ENCODE measurements at regions not wholly inside any gene's neighbourhood (a gene's known extent, or its start where the extent isn't known, plus 50 kb on each side); places are given as distances from the start of the nearest gene placed in this dataset.
A peak's percentile ranks its signal among the peaks of the same experiment; 100 is the strongest.

DNA sequence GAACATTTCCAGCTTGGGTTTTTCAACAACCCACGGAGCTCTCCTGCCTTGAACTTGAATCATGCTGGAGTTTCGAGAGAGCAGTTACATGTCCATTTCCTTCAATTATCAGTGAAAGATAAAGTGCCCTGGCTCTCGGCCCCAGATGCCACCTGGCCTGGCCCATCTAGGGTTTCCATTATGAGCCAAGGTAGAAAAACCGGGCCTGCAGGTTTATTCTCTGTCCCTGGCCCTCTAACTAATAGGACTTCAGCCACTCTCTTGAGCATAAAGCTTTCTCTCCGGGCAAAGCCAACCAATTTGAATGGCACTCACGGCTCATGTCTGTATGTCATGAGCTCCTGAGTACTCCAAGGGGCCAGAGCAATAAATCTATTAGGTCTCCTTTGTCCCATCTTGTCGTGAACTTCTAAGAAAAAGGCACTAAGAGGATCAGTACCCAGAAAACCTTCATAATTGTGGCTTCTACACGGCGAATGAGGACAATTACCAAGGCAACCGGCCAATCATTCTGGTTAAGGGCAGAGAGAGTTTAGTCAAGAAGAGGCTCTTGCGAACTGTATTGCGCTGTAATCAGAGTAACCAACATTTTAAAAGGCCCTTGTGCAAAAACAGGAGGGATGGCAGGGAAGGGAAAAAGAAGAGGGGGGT lies 392.3 kb downstream of the MED13L start:
- Histone ChIP-seq H3K9me3 (no peaks in the 10 kb centered on the region), H3K4me3 (replicated peaks in 1 of 3) (no peak overlapping the region), H3K4me1 (no peaks in the 10 kb centered on the region), H3K36me3 (no peaks in the 10 kb centered on the region), H3K27ac (no peak overlapping the region), H3K27me3 (no peaks in the 10 kb centered on the region)
- DNase-seq = no peak
- no peak for TF ChIP-seq POLR2A (IDR thresholded peaks at IDR 0.05)
- TF ChIP-seq, protein P1, sequence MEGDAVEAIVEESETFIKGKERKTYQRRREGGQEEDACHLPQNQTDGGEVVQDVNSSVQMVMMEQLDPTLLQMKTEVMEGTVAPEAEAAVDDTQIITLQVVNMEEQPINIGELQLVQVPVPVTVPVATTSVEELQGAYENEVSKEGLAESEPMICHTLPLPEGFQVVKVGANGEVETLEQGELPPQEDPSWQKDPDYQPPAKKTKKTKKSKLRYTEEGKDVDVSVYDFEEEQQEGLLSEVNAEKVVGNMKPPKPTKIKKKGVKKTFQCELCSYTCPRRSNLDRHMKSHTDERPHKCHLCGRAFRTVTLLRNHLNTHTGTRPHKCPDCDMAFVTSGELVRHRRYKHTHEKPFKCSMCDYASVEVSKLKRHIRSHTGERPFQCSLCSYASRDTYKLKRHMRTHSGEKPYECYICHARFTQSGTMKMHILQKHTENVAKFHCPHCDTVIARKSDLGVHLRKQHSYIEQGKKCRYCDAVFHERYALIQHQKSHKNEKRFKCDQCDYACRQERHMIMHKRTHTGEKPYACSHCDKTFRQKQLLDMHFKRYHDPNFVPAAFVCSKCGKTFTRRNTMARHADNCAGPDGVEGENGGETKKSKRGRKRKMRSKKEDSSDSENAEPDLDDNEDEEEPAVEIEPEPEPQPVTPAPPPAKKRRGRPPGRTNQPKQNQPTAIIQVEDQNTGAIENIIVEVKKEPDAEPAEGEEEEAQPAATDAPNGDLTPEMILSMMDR (IDR thresholded peaks at IDR 0.05) = no peak
- 50 to 51% methylated on average over 12 of the region's 12 CpGs for WGBS, 2 donors
- intact Hi-C loops (cut with DNase I) = no loop called here

DNA sequence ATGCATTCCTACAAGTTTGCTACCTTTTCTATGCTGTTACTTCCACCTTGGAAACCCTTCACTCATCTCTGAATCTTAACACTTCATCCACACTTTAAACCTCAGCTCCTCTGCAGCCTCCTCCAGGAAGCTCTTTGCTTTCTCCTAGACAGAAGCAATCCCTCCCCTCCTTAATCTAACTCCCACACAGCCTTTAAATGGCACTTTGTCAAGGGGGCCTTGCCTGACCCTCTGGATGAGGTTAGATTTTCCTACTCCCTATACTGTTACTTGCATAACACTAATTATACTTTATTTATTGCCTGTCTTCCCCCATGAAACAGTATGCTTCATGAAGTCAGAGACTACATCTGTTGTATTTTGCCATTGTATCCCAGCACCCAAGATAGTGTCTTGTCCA lies 394.6 kb downstream of the MED13L start:
- Histone ChIP-seq H3K36me3 (no peaks in the 10 kb centered on the region), H3K4me1 (no peaks in the 10 kb centered on the region), H3K4me3 (replicated peaks in 1 of 3) (no peak overlapping the region), H3K9me3 (no peaks in the 10 kb centered on the region), H3K27ac (no peak overlapping the region), H3K27me3 (no peaks in the 10 kb centered on the region)
- intact Hi-C loops (cut with DNase I) = no loop called here
- DNase-seq = no peak
- no peak for TF ChIP-seq POLR2A (IDR thresholded peaks at IDR 0.05)

DNA sequence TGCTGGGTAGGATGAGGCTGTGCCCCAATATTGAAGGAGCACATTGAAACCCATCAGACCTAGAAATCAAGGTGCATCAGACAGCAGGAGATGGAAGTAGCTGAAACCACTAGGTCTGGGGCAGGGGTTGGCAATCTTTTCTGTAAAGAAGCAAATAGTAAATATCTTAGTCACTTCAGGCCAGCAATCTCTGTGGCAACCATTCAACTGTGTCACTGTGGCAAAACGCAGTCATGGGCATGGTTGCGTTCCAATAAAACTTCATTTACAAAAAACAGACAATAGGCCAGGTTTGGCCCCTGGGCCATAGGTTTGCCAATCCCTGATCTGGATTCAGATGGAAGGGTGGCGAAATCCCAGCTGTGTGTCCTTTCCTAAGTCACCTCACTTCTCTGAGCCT lies 397.3 kb downstream of the MED13L start:
- H3K36me3 ChIP-seq = no peaks in the 10 kb centered on the region
- H3K9me3 ChIP-seq = no peaks in the 10 kb centered on the region
- DNase-seq = no peak
- 91 to 96% methylated on average over 3 of the region's 3 CpGs for WGBS, 2 donors
- TF ChIP-seq POLR2A (IDR thresholded peaks at IDR 0.05) = no peak
- TF ChIP-seq, protein P1 (IDR thresholded peaks at IDR 0.05) = no peak
- H3K4me3 ChIP-seq (replicated peaks in 1 of 3) = no peak overlapping the region
- no peak overlapping the region for H3K27ac ChIP-seq
- no peaks in the 10 kb centered on the region for H3K4me1 ChIP-seq
- no peaks in the 10 kb centered on the region for H3K27me3 ChIP-seq
- intact Hi-C loops (cut with DNase I) = no loop called here

DNA sequence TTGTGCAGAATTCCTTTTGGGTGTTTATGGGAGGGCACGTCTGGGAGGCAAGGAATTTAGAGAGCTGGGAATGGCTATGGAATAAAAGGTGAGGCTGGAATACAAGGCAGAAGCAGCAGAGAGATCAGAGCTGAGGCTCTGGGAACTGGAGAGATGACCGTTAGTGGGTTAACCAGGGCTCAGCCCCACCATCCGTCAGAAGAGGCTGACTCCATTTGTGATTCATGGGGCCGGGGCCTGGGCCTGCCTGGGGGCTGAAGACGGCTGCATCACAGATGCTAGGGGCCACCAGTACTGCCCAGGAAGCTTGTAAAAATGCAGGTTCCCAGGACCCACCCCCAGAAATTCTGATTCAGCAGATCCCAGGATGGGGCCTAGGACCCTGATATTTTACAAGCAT lies 398.1 kb downstream of the MED13L start:
- Histone ChIP-seq H3K9me3 (no peaks in the 10 kb centered on the region), H3K36me3 (no peaks in the 10 kb centered on the region), H3K4me3 (replicated peaks in 1 of 3) (no peak overlapping the region), H3K27me3 (no peaks in the 10 kb centered on the region), H3K4me1 (no peaks in the 10 kb centered on the region), H3K27ac (no peak overlapping the region)
- intact Hi-C loops (cut with DNase I) = no loop called here
- TF ChIP-seq, protein P1 (IDR thresholded peaks at IDR 0.05) = no peak
- no peak for TF ChIP-seq POLR2A (IDR thresholded peaks at IDR 0.05)
- no peak for DNase-seq
- whole genome bisulfite sequencing, 2 donors = 83 to 84% methylated on average over 5 of the region's 5 CpGs

DNA sequence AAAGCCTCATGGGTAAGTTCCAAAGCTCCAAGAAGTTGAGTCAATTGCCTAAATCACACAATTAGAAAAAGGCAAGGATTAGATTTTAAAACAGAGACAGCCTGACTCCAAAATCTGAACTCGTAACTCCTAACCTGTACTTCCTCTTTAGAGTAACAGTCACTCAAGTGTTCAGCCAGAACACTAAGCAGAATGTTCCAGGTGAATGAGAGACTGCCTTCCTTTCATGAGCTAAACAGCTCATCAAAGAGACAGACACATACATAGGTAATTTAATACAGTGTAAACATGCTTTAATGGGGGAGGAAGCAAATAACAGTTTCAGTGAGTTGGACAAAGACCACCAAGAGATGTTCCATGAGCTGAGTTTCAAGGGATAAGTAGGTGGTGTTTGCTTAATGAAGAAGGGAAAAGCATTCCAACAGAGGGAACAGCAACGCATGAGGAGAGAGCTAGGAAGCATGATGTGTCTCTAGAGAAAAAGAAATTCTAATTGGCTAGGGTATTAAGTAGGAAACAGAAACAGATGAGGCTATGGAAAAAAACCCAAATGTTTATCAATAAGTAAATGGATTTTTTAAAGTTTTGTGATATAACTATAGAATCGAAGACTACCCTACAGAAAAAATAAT lies 403.9 kb downstream of the MED13L start:
- no peak for DNase-seq
- peak overlapping the region in 1 of 3 donors; percentile 55 for H3K27ac ChIP-seq
- H3K27me3 ChIP-seq = no peaks in the 10 kb centered on the region
- no peaks in the 10 kb centered on the region for H3K36me3 ChIP-seq
- WGBS, 2 donors = 77 to 89% methylated on average over 3 of the region's 3 CpGs
- TF ChIP-seq, protein P1 (IDR thresholded peaks at IDR 0.05) = no peak
- no peak for TF ChIP-seq POLR2A (IDR thresholded peaks at IDR 0.05)
- no peak overlapping the region for H3K4me3 ChIP-seq (replicated peaks in 1 of 3)
- intact Hi-C loops (cut with DNase I) = no loop called here
- no peaks in the 10 kb centered on the region for H3K9me3 ChIP-seq
- peaks cover 0 to 21% of the 10 kb centered on the region in 2 donors for H3K4me1 ChIP-seq

Data from thyroid gland (tissue), 4 donors.